H4 (cell line): ENCODE measurements at regions not wholly inside any gene's neighbourhood (a gene's known extent, or its start where the extent isn't known, plus 50 kb on each side); places are given as distances from the start of the nearest gene placed in this dataset.

Source experiments
- DNase-seq: peaks from one replicate; pipeline ENCODE4 v3.0.0-alpha.2; 2015; ENCODE audit warnings: low spot score

DNA sequence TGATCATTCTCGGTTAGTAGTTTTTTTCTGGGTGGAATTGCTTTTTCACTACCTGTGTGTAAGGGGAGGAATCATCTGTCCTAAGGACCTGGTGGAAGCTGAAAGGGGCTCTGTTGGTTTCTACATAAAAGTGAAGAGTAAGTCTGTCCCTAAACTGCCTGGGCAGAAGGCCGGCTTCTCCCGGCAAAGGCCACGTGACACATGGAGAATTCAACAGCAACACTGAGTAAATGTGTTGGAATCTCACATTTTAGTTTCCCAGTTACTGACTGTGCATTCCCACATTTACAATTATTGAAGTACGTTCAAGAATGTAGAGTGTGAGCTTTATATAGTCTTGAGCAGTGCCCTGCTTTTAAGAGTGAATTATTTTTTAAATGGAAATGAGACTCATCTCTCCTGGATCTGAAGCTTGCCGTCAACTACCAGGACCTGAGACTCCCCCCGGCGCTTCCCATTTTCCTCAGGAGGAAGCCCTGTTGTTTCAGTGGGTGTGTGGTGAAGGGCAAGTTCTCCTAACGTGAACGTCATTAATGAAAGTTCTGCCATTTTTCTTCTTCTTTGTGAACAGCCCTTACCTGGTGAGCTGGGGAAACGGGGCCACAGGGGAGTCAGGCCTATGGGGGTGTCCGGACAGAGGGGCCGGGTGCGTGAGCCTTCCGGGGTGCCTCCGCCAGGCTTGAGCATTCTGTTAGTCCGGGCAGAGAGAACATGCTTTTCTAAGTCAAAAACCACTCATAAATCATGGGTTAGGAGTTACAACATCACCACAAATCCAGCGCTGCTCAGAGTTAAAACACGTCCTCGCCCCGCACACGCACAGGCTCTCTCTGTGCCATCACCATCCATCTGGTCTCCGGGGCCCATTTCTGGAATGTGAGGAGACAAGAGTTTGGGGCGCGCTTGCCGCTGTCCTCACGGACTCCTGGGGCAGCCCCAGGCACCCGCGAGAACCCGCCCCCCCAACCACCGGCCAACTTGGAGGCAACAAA, 56.6 kb upstream of the SMOC2 start:
- no peak for DNase-seq

DNA sequence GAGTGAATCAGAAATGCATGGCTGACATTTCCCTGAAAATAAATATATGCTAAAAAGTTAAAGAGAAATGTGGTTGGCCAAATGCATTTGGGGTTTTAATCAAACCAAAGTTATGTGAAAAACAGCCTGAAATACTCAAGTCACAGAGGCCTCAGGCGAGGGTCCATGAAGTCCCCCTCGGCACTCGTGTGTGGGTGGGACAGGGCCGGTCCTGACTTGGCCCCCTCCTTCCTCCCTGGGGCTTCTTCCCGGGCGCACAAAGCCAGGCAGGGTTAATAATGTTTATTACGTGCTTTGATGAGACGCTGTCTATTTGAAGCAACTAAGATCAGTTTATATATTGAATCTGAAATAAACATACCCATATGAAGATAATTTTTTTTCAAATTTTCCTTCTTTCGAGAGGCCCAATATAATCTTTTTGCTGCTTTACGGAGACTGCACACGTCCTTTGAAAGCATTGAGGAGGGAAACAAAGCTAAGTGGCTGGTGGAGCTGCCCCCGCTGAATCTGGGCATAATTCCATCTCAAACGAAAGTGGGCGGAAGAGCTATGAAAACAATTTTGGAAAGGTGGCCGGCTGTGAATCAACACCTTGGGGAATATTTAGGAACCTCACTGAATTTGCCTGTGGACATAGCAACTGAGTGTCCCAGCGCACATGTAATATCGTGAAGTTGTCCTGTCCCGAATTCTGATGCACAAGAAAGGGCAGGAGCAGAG, 55.8 kb upstream of the SMOC2 start:
- DNase-seq: no peak

DNA sequence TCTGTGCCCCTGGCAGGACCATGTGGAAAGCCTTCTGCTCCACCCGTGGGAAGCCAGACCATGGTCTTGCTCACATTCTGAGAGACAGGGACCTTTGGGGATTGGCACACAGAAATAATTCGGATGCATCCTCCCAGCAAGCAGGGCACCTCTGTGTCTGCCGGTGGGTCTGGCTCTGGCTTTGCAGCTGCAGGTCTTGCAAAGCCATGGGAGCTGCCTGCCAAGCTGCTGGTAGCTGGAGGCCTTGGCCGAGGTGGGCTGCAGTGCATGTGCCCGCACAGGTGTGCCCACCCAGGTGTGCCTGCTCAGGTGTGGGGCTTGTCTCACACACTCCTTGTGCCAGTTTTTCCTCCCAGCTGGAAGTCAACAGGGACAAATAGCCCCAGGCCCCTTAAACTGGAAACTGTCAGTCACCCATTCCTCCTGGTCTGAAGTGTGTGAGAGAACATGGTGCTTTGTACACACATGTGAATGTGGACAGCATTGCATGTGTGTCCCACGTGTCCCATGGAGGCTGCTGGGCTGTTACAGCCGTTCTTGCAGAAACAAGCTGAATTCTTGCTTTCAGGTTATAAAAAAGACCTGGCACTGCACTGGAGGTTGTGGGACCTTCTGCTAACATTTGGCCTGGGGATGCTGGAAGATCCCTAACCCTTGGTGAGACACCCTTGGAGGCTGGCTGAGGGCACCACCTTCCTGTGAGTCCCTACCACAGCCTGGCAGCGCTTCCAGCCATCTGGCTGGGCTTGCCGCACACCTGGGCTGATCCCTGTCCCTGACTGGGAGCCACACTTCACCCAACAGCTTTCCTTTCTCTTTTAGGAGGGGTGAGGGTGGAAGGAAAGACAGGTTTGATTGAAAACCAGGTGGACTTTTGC, 54.9 kb upstream of the SMOC2 start:
- DNase-seq: no peak

DNA sequence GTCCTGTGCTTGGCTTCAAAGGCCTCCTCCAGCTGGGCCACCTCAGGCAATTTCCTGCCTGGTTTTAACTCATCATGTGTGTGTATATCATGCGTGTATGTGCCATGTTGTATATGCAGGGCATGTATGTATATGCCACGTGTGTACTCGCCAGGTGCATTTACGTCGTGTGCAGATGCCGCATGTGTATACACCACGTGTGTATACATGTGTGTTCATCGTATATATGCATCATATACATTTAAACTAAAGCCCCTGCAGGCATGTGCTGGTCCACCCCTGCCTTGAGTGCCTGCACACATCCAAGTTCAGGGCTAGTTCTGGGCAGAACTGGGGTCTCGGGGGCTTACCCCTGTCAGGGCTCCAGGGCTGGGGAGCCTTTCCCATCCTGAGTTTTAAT, 54.0 kb upstream of the SMOC2 start:
- DNase-seq: no peak

DNA sequence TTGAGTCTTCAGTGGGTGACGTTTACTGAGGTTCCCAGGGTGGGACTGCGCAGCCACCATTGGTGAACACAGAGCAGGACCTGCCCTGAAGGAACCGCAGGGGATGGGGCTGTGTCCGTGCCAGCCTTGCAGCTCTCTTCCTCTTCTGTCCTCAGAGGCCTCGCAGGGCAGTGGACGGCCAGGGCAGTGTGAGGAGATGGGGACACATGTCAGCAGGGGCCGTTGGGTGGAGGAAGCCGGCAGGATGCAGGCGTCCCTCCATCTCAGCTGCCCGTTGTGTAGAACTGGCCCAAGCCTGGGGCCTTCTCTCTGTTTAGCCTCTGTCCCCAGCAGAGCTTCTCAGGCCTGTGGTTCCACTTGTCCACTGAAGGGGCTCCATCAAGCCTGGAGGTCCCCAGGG, 53.6 kb upstream of the SMOC2 start:
- DNase-seq: no peak

DNA sequence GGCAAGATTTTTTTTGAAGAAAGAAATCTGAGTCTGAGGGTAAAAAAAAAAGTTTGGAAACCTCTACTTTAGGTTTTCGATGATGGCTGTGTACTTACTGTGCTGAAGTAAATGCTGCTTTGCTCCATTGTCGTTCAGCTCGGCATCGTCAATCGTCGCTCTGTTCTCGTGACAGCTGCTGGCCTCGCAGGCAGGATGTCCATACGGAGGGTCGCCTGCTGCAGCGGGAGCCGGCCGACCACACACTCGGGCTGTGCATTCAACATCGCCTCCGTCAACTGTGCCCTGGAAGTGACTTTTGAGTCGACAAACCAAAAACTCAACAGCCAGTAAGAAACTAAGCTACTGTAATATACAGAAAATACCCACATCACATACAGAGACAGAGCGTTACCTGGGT, 53.1 kb upstream of the SMOC2 start:
- no peak for DNase-seq

DNA sequence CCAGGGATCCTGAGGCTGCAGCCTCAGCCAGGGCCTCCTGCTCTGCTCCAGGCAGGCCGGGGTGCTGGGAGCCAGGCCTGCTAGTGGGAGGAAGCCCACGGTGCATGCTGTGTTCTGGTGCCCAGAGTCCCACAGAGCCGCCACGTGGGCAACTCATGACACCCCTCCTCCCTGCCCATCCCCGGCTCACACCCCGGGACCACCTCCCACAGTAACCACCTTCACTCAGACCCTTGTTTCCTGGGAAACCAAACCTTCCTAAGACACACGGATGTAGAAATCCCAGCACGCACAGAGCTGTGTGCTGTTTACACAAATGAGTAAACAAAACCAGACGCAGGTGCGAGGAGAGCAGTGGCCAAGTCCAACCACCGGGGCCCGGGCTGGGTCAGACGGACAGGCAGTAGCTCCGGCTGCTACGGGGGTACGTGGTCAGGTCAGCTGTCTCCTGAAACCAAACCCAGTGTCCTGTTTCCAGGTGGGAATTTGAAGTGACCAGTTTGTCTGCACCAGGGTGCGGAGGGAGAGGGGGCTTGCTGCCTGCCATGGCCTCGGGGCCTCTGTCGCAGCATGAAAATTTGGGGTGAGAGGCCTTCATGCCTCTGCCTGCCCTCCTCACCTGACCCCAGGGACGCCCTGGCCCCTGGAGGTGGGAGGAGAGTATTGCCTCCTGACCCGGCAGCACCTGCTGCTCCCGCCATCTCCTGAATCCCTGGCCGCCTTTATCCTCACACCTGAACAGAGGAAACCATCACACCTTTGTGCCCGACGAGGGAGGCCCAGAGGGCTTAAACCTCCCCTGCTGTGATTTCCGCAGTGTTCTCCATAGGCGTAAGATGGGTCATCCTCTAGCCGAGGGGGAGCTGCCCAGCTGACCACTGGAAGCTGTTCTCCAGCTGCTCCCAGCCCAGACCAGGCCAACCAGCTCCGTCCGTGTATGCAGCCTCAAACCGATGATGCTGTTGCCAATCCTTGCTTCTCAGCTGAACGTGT, 52.0 kb upstream of the SMOC2 start:
- no peak for DNase-seq

DNA sequence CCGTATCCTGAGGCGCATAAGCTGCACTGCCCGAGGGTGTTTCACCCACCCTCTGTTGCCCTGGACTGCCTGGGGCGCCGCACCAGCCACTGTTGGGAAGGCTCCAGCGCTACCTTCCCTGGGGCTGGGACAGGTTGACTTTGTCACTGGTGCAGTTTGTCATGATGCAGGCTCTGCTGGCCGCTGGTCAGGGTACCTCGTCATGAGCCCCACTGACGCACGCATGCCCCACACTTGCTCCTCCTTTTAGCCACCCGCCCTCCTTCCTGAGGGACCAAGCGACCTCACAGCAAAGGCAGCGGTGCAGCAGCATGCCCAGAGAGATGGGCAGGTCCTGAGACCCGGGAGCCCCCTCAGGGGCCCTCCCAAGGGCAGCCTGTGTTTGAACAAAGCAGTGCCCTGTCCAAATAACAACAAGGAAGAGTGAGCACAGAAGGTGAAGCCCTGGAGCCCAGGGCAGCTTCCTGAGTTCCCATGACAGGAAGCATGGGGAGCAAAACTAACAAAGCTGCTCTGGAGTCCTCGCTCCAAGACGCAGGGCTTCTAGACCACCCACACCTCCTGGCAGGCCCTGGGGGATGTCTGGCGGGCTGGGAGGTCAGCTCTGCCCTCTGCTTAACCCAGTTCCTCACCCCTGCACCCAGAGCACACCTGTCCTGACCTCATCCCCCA, 50.1 kb upstream of the SMOC2 start:
- no peak for DNase-seq
